Colonic mucosa (tissue), 4 donors: ENCODE measurements at regions not wholly inside any gene's neighbourhood (a gene's known extent, or its start where the extent isn't known, plus 50 kb on each side); places are given as distances from the start of the nearest gene placed in this dataset.

Experiments used
- DNase-seq: peaks from one replicate; pipeline ENCODE4 v3.0.0-alpha.2; 2020
- H3K27ac ChIP-seq: fragments of 200-600 bp; one replicate; pipeline ENCODE4 v1.8.0; 2021
- H3K27me3 ChIP-seq: fragments of 200-600 bp; one replicate; pipeline ENCODE4 v1.8.0; 2021
- H3K36me3 ChIP-seq: fragments of 200-600 bp; one replicate; pipeline ENCODE4 v1.8.0; 2021
- H3K4me1 ChIP-seq: fragments of 200-600 bp; one replicate; pipeline ENCODE4 v1.8.0; 2021; ENCODE audit warnings: mild to moderate bottlenecking
- H3K4me3 ChIP-seq: fragments of 200-600 bp; one replicate; pipeline ENCODE4 v1.8.0; 2021
- H3K9ac ChIP-seq, 2 donors: one replicate each; pipeline ENCODE4 v1.7.0; 2013; ENCODE audit warnings: control low read depth in 2 of 2, low read depth in 2 of 2, low read length in 2 of 2
- H3K9me3 ChIP-seq: fragments of 200-600 bp; one replicate; pipeline ENCODE4 v1.8.0; 2021
- intact Hi-C: fragments of 100-400 bp; cut with DNase I; formaldehyde crosslinking; loops from one replicate; pipeline ENCODE4 v1.14.1; 2022
- TF ChIP-seq, protein P1 (sequence below): fragments of 200-600 bp; IDR thresholded peaks from one replicate; pipeline ENCODE4 v1.8.0; 2022; ENCODE audit warnings: antibody characterized with exemption, mild to moderate bottlenecking
- donor health status: healthy.
- donor health status: DM: no; HTN: no; CAD: no.
- donor health status: DM: no; HTN: no; CAD: no.

DNA sequence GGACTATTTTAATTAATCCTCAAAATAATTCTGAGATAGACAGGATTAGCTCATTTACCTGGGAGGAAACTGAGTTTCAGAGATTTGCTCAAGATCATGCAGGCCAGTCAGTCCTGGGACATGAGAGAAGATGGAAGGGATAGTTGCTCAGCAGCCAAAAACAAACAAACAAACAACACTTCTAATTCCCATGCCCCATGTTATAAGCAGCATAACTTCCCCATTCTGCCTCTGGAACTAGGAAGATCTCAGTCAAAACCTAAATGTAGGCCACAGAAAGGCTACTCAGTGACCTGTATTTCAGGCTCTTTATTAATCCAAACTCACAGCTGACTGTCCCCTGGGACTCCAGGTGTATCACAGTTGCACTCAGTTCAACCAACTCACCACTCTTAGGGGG, 489.2 kb upstream of the NBEA start:
- Histone ChIP-seq H3K9ac (no peak overlapping the region), H3K9me3 (no peaks in the 10 kb centered on the region), H3K27ac (no peak overlapping the region), H3K4me1 (no peaks in the 10 kb centered on the region), H3K27me3 (no peaks in the 10 kb centered on the region), H3K36me3 (no peaks in the 10 kb centered on the region), H3K4me3 (no peak overlapping the region)
- TF ChIP-seq, protein P1, sequence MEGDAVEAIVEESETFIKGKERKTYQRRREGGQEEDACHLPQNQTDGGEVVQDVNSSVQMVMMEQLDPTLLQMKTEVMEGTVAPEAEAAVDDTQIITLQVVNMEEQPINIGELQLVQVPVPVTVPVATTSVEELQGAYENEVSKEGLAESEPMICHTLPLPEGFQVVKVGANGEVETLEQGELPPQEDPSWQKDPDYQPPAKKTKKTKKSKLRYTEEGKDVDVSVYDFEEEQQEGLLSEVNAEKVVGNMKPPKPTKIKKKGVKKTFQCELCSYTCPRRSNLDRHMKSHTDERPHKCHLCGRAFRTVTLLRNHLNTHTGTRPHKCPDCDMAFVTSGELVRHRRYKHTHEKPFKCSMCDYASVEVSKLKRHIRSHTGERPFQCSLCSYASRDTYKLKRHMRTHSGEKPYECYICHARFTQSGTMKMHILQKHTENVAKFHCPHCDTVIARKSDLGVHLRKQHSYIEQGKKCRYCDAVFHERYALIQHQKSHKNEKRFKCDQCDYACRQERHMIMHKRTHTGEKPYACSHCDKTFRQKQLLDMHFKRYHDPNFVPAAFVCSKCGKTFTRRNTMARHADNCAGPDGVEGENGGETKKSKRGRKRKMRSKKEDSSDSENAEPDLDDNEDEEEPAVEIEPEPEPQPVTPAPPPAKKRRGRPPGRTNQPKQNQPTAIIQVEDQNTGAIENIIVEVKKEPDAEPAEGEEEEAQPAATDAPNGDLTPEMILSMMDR: no peak
- no peak for DNase-seq
- intact Hi-C loops: no loop called here

DNA sequence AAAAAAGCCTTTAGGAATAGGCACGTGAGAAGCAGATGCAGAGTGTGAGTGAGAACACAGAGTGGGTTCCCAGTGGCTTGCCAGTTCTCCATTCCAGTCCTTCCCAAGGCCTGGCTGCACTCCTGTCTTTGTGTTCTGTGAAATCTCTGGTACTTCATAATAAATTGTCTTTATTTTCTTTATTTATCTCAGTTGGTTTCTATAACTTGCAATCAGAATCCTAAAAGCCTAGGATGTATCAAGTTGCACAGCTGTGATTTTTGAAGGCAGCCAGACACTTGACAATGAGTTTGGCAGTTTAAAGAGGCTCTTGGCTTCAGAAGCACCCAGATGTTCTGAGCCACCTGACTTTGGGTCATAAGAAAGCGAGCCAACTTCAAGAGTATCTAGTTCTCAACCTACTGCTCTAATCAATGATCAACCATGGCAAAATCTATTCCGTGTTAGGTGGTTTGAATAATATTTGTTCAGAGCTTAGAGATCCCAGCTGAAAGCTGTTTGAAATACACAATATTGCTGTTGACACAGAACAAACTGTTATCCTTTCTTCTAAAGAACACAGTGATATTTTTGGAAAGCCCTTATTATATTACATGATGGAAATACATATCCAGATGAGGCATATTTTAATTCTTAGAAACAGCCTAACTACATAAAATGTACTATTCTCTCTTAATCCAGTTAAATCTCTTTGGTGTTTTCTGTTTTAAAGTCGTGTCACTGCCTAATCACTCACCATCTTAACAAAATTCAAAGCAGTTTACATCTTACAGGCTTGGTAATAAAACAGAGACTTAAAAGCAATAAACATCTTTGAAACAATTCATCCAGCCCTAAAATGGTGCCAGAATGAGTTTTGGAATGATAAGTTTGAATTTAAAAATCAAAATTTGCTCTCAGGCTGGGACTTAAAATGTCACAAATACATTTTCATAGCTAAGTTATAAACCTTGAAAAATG, 483.0 kb upstream of the NBEA start:
- H3K27me3 ChIP-seq: no peaks in the 10 kb centered on the region
- intact Hi-C loops: no loop called here
- no peak for DNase-seq
- no peak overlapping the region for H3K4me3 ChIP-seq
- H3K27ac ChIP-seq: no peak overlapping the region
- no peaks in the 10 kb centered on the region for H3K4me1 ChIP-seq
- TF ChIP-seq, protein P1: no peak
- no peak overlapping the region for H3K9ac ChIP-seq
- H3K36me3 ChIP-seq: no peaks in the 10 kb centered on the region
- no peaks in the 10 kb centered on the region for H3K9me3 ChIP-seq

DNA sequence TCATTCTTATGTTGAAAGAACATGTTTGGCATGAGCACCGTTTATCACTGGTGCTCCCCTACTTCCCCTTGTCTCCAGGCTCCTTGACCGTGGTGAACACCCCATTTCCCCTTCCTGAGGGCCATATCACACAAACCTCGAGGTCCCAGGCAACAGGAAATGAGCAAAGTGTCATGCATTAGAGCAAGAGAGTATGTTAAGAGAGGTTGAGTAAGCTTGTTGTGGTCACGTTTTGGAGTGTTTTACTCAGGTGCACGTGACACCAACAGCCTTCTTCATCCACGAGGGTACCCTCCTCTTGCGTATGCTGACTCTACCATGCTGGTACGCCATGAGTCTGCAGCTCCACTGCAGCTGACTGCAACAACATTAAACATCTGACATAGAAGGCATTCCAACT, 482.2 kb upstream of the NBEA start:
- TF ChIP-seq, protein P1: no peak
- Histone ChIP-seq H3K27ac (no peak overlapping the region), H3K36me3 (no peaks in the 10 kb centered on the region), H3K9ac (no peak overlapping the region), H3K4me3 (no peak overlapping the region), H3K9me3 (no peaks in the 10 kb centered on the region), H3K4me1 (no peaks in the 10 kb centered on the region), H3K27me3 (no peaks in the 10 kb centered on the region)
- DNase-seq: no peak
- intact Hi-C loops: no loop called here

DNA sequence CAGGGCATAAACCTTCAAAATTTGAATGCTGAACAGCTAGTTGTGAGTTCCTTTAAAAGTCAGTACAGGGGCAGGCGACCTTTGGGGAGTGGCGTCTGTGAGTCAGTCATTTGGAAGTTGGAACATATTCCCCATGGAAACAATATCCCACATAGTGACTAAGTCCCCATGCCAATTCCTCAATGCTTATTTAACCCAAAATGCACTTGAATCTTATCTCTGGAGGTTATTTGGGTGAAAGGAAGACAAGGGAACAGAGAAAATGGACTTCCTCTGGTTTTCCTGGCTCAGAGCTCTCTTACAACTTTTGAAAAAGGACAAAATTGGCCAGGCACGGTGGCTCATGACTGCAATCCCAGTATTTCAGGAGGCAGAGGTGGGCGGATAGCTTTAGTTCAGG, 479.2 kb upstream of the NBEA start:
- TF ChIP-seq, protein P1: no peak
- intact Hi-C loops: no loop called here
- no peaks in the 10 kb centered on the region for H3K36me3 ChIP-seq
- H3K9ac ChIP-seq: no peak overlapping the region
- H3K27ac ChIP-seq: no peak overlapping the region
- H3K9me3 ChIP-seq: no peaks in the 10 kb centered on the region
- H3K4me3 ChIP-seq: no peak overlapping the region
- H3K27me3 ChIP-seq: no peaks in the 10 kb centered on the region
- no peak for DNase-seq
- no peaks in the 10 kb centered on the region for H3K4me1 ChIP-seq

DNA sequence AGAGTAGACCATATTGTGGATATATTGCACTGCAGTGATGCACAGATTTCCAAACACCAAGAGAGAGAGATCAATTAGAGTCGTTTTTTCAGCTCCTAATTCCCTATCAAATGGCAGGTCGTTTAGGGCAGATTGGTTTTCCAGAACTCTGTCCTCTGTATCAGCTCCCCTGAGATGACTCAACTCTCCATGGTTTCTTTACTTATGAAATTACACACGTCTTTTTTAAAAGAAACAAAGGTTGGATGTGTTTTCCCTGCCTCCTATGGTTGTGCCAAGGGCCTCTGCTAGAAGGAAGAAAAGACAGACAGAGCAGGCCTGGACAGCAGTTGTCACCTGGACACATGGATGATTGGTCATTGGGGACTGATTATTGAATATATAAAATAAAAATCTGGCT, 478.1 kb upstream of the NBEA start:
- H3K9me3 ChIP-seq: no peaks in the 10 kb centered on the region
- H3K27ac ChIP-seq: no peak overlapping the region
- H3K9ac ChIP-seq: no peak overlapping the region
- TF ChIP-seq, protein P1: no peak
- no peaks in the 10 kb centered on the region for H3K27me3 ChIP-seq
- H3K36me3 ChIP-seq: no peaks in the 10 kb centered on the region
- intact Hi-C loops: no loop called here
- no peaks in the 10 kb centered on the region for H3K4me1 ChIP-seq
- no peak for DNase-seq
- H3K4me3 ChIP-seq: no peak overlapping the region
